Stimulated activated CD4-positive, alpha-beta T cell treated with anti-CD3 and anti-CD28 coated beads, Interleukin-2, amount 100 ng/mL, for 48 hours (primary cell): ENCODE measurements at regions not wholly inside any gene's neighbourhood (a gene's known extent, or its start where the extent isn't known, plus 50 kb on each side); places are given as distances from the start of the nearest gene placed in this dataset.
"Not testable (repeated sequence)": the region's sequence is repeated elsewhere in the genome, so short reads cannot be mapped to it uniquely, and the experiment has no call there.

Source experiments
- DNase-seq, 2 donors: peaks; one replicate each; pipeline ENCODE4 v3.0.0-alpha.2; 2020

DNA sequence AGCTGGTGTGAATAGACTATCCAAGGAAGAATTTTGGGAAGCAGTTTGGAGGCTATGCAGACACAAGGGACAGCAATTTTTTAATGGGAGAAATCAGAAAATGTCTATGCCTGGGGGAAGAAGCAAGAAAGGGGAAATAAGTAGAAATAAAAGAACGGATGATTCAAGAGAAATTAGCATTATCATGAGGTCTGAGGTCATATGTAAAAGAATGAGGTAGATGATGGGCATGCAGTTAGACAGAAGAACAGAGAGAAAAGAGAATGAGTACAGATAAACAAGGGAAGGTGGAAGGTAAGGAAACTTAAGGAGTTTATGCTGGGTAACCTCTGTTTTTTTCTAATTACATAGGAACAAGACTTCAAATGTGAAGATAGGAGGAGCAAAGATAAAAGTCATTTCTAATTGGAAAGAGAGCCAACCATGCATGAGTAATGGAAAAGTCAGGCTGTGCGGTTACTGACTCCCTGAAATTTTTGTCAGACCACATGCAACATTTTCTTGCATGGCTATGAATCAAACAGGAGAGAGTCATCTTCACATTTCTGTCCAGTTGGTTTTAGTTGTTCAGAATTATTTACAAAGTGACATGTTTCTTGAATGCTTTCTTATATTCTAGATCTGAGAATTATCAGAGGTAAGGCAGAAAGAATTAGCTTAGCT, 101.0 kb upstream of the PIK3R1 start:
- DNase-seq = no peak

DNA sequence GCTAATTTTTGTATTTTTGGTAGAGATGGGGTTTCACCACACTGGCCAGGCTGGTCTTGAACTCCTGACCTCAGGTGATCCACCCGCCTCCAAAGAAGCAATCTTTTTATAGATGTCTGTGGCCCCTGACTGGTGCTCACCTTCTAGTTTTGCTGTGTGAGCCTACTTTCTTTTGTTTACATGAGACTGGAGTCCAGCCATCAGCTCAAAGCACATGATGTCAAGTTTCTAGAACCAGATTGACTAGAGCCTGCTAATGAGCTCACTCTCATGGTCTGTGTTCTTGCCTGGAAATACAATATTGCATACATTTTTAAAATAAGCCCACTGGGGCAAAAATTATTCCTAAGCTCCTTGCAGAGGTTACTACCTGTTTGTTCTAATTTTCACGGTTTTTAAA, 102.9 kb upstream of the PIK3R1 start:
- no peak for DNase-seq

DNA sequence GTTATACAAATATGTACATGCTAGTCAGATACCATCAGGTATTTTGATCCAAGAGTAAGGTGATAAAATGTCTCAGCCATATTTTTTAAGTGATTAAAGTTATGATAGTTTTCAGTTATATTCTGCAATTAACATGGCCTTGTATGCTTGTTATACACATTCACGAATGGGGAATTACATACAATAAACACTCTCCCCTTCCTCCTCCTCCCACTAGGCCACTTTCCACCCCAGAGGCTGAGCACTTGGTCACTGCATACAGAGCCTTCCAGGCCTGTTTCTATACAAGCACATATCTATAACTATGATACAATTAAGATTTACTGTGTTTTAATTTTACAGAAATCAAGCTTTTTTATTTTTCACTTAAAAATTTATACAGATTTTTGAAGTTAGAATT, 104.7 kb upstream of the PIK3R1 start:
- no peak for DNase-seq

DNA sequence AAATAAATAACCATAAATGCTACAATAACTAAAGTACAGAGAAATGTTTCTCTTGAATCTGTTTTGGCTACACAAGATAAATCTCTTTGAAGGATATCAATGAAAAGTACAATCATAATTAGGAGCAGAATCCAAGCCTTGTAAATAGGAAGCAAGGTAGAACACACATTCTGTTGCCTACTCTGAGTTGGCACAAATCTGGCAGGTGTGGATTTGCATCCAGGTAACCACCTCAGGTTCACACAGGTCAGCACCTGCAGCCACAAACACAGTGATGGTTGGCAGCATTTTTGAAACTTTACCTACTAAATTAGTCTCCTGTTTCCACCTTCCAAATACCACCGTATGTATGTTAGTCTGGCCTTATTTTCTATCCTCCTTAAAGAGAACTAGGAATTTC, 105.3 kb upstream of the PIK3R1 start:
- DNase-seq = no peak

DNA sequence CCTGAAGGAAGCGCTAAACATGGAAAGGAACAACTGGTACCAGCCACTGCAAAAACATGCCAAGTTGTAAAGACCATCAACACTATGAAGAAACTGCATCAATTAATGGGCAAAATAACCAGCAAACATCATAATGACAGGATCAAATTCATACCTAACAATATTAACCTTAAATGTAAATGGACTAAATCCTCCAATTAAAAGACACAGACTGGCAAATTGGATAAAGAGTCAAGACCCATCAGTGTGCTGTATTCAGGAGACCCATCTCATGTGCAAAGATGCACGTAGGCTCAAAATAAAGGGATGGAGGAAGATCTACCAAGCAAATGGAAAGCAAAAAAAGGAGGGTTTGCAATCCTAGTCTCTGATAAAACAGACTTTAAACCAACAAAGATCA, 111.3 kb upstream of the PIK3R1 start:
- not testable (repeated sequence) for DNase-seq

DNA sequence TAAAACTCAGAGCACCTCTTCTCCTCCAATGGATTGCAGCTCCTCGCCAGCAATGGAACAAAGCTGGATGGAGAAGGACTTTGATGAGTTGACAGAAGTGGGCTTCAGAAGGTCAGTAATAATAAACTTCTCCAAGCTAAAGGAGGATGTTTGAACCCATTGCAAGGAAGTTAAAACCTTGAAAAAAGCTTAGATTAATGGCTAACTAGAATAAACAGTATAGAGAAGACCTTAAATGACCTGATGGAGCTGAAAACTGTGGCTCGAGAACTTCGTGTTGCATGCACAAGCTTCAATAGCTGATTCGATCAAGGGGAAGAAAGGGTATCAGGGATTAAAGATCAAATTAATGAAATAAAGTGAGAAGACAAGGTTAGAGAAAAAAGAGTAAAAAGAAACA, 112.3 kb upstream of the PIK3R1 start:
- not testable (repeated sequence) for DNase-seq

DNA sequence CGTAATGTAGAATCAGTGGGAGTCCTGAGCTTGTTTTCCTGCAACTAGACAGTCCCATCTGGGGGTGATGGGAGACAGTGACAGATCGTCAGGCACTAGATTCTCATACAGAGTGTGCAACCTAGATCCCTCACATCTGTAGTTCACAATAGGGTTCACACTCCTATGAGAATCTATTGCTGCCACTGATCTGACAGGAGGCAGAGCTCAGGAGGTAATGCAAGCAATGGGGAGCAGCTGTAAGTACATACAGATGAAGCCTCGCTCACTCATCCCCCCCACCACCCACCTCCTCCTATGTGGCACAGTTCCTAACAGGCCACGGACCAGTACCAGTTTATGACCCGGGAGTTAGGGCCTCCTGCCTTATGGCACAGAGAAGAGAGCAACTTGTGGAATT, 116.2 kb upstream of the PIK3R1 start:
- no peak for DNase-seq

DNA sequence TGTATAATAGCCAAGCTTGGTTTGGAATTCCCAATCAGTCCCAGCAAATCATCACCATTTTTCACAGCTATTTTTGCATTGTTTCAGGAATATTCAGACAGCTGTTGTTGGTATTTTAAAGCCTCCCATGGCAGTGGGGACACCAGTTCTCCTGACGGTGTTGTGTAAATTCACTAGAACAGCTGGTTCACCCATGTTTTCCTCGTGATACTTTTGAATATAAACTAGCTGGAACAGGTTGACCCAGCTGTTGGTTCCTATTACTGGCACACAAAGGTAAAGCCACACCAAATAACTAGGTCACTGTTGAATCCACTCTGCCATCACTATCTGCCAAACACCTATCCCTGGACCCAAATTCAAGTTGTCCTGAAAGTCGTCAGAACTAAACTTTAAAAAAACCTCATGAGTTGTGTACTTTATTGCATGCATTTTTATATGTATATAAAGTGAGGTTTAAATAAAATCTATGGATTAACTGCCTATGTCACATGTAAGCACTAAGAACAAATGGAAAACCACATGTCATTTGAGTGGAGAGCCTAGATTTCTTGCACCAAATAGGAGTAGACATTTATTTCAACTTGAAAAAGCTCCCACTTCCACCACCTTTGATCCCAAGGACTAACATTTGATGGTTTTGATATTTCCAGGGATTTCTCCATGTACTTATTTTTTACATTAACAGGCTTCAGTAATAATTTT, 121.9 kb upstream of the PIK3R1 start:
- DNase-seq = no peak

DNA sequence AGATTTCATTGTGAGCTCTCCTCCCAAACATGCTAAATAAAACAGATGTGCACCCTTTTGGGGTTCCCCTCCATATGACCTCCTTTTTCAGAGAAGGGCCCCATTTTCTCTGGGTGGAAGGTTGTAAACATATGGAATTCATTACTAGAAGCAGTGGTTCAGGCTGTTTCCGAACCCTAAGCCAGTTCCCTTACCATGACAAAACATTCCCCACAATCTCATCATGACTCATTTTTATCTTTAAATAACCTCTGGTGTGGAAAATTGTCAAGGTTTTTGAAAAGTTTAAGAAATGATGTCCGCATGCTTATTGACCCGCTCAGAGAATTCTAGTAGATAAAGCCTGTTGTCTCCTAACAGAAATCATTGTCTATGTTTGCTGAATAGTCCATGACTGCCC, 127.3 kb upstream of the PIK3R1 start:
- no peak for DNase-seq

DNA sequence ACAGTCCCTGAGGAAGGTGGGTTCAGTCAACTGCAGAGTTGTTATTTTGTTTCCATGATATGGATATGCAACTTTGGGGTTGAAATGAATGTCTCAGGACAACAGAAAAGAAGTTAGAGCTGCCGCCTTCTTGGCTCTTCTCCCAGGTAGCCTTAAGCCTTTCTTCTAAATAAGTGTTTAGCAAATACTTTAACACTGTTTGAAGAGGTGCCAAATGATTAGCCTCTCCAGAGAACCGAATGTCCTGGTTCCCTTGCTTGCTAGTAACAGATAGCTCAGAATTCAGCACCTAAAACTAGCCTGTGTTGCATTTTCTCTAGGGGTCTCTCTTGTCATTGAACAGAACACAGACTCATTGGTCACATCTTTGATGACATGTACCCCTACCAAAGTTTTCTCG, 127.7 kb upstream of the PIK3R1 start:
- no peak for DNase-seq

DNA sequence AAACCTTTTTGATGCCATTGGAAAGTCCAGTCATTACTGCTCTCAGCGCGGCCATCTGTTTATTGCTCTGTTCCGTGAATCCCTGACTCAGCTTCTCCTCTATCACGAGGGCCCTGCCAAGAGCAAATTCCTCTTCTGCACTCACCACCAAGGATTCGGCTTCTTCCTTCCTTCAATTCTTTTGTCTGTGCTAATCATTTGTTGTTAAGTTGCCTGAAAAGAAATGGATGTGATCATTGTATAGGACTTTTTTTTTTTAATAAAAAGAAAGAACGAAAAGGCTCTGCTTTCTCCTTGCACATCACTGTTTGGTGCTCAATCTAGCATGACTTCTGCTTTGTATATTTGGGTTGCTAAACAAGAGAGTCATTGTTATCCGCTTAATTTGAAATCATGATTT, 128.7 kb upstream of the PIK3R1 start:
- no peak for DNase-seq

DNA sequence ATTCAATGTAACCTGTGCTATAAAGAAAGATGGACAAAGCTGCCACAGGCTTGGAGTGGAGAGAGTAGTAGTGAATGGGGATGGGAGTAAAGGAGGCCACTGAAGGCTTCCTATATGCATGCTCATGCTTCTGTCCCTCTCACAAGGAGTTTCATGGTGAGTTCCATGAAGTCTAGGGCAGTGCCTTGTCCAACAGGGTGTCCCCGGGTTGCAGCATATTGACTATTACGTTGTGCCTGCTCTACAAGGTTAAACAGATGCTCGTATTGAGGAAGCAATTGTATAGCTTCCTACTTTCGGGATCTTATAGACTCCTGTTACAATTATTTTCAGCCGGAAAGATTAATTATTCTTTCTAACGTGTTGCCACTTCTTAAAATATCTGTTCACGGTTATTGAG, 129.1 kb upstream of the PIK3R1 start:
- no peak for DNase-seq

DNA sequence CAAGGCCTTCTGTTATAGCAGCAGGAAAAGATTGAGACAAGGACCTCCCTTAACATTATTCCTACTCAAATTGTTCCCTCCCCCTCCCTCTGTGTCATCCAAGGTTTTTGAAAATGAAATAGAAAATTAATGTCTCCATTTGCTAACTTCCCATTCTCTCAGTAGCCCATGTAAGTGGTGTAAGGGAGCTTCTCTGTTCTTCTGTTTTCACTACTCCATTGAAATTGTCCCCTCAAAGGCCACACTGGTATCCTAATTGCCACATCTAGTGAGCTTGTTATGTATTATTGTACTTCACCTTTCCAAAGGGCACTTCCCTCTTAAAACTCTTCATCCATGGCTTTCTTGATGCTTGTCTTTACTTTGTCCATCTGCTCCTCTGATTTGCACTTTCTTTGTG, 131.2 kb upstream of the PIK3R1 start:
- no peak for DNase-seq

DNA sequence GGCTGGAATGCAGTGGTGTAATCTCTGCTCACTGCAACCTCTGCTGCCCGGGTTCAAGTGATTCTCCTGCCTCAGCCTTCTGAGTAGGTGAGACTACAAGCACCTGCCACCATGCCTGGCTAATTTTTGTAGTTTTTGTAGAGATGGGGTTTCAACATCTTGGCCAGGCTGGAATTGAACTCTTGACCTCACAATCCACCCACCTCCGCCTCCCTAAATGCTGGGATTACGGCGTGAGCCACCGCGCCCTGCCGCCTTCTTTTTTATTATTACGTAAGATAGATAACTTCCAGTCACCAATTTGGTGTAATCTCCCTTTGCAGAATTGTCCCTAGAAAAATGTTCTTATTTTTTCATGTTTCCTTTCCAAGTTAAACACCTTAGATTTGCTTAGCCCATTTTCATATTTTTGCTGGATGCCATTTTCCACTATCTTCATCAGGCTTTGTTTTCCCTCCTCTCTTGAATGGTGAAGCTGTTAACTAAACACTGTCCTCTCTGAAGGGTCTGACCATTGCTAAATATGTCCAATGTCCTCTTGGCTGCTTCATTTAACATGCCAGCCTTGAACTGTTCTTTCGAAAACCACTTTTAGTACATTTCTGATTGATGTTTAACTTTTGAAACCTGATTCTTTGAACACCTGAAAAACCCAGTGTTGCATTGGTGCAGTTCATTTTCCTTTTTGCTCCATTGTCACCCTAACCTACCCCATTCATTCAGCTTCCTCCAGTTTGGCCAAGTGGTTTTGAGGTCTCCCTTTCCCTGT, 135.1 kb upstream of the PIK3R1 start:
- no peak for DNase-seq

DNA sequence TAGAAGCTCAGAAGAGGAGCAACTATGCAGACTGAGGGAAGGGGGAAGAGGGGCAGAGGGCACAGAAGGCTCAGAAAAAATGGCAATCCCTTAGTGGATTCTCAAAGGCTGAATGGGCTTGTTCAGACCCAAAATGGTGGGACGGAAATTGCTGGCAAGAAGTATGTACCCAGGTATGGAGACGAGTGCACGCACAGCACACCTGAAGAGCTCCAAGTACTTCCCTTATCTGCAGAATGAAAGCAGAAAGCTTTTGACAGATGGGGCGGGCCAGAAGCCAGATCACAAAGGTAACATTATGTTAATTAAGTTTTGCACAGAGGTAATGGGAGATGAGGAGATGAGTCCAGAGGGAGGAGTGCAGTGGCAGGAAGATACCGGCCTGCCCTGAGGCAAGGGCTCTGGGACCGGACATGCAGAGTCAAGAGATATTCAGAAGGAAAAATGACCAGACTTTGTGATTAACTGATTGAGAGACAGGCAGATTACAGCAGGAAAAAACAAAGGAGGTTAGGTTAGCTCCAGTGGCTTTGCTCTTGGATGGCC, 138.1 kb upstream of the PIK3R1 start:
- DNase-seq = no peak

DNA sequence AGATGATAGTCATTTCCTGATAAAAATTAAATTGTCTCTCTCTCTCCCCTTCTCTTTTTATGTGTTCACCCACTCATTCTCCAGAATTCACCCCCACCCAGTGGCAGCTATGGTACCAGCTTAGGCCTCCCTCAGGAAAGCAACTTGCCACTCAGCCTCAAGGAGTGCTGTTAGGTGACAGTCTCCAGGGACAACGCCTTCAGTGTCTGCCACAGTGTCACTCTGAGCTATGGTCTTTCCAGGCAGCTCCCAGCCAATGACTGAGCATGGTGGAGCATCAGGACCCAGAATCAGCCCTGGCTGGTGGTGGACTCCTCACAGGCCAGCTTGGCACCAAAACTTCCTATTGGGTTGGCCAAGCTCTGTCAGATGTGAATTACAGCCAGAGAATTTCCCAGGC, 140.9 kb upstream of the PIK3R1 start:
- DNase-seq = no peak

DNA sequence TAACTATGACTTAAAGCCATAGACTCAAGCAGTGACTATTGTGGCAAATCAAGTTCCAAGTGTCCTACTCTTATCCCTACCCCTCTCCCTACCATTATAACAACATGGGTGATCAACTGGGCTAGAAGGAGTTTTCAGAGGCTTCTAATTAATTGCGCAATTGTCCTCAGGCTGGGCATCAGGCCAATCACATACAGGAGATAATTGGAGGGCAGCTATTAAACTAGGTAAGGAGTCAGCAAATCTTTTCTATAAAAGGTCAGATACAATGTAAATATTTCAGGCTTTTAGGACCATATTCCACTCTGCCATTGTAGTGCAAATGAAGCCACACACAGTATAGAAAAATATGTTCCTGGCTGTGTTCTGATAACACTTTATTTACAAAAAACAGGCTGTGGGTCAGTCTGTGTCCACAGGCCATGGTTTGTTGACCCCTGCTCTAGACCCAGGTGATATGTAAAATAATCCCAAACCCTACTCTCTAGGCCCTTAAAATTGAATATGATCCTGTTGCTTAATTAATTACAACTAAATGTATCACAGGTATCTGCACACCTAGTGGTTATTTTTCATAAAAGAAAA, 141.4 kb upstream of the PIK3R1 start:
- no peak for DNase-seq

DNA sequence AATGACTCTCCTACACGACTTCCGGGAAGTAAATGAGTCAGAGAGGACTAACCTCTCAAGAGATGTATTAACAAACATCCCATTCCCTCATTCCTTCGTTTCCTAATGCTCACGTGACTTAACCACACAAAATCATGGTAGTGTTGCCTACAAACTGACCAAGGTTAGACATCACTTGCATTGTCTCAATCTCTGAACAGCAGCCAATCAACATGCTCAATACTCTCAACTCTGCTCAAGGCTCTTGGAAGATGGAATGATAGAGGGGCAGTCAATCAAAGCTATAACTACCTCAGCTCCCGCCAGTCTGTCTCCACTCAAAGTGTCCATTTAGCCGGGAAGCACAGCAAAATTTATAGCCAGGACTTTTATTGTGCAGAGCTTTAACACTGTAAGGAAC, 143.8 kb upstream of the PIK3R1 start:
- no peak for DNase-seq

DNA sequence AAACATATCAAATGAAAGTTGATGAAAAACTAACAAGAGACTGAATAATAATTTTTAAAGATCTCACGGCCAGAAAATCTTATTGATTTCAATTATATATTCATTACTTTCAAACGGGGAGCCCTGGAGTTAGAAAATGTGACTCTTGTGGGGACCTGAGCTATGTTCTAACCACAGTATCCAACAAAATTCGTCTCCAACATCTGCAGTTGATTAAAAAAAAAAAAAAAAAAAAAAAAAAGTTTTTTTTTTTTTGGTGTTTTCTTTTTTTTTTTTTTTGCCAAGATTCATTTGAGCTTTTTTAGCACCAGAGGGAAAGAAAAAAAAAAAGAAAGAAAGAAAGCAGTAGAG, 144.3 kb upstream of the PIK3R1 start:
- DNase-seq = no peak

DNA sequence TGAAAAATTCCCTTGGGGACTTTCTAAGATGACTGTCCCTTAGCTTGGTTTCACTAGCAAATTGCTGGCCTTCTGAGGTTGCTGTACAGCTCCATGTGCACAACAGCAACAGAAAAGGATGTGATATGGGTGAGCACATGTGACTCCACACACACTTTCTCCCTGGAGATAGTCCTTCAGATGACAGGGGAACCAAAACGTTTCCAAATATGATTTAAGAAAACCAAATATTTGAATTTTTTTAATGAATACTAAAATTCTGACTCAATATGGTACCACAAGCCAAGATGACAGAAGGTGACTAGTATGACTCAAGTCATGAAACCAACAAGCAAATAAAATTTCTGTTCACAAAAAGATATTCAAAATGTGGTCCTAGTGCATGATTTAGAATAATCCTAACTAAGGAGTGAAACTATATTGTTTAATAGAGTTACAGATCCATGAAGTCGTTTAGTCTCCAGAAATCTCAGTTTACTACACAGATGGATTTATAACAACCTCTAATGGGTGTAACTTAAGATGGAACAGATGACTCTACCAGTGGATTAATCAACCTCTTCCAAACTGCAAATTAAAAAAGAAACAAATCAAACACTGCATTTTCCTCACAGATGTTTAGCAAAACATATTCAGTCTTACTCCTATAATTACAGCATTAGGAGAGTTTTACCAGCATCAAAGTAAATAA, 144.8 kb upstream of the PIK3R1 start:
- peak in 1 of 2 donors; percentile 5 for DNase-seq

DNA sequence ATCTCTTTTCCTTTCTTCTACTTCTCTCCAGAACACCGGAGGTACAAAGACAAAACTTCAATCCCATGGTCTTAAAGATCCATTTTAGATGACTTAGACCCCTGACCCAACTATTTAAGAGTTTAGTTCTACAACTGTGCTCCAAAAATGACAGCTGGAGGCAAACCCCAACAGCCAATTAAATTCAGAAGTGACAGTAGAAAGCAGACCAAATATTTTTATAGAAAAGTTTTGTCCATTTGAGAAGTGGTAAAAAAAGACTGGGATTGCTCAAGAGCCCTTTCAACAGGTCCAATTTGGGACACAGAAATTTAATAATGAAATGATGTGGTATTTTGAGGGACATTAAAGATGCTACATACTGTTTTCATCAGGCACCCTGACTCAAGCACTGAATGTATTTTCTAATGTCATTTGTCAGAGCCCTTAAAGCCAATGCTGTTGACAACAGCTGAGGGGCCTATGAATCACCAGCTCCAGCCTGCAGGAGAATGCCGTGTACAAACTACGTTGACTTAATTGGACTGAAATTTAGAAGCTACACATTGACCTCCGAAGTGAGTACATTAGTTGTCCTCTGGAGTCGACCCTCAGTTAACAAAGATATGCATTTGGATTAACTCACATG, 147.5 kb upstream of the PIK3R1 start:
- DNase-seq = no peak

DNA sequence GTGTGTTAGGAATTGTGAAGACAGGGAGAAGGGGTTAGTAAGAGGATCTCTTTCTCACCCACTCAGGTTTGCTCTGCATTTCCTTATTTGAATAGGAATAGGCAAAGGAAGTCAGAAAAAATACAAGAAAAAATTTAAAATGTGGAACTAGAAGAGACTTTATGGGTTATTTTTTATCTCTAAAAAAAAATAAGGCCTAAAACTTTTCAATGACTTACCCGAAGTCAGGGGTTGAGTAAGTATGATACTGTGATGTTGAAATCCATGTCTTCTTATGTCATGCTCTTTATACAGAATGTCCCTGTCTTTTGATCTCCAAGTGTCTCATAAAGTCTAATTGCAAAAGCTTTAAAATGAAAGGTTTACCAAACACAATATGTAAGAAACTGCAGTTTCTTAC, 148.3 kb upstream of the PIK3R1 start:
- no peak for DNase-seq
